Spleen (tissue), 7 donors: ENCODE measurements at regions not wholly inside any gene's neighbourhood (a gene's known extent, or its start where the extent isn't known, plus 50 kb on each side); places are given as distances from the start of the nearest gene placed in this dataset.

Experiments used
- POLR2AphosphoS5 ChIP-seq, 3 donors: sonication (generic); formaldehyde crosslinking; IDR thresholded peaks; one replicate each; pipeline ENCODE4 v1.5.1; 2017; ENCODE audit warnings: antibody characterized with exemption in 3 of 3
- TF ChIP-seq, protein P1 (sequence below), 11 experiments: fragments of 200-600 bp in 7 of 11; fragments of 450-650 bp in 4 of 11; sonication (generic) in 4 of 11; IDR thresholded peaks in 8 of 11; conservative IDR thresholded peaks in 3 of 11; 1 replicate in 7 of 11; 2 replicates in 4 of 11; pipeline versions ENCODE4 v1.4.0 to v1.8.0; 2016 to 2021; ENCODE audit warnings: antibody characterized with exemption in 11 of 11, inconsistent platforms in 4 of 11, mild to moderate bottlenecking in 1 of 11
- donor health status: DM: no; HTN: no; CAD: no; lungs with moderate emphysema.
- donor health status: DM: no; HTN: no; CAD: no.
- donor health status: DM: no; HTN: no; CAD: no.

DNA sequence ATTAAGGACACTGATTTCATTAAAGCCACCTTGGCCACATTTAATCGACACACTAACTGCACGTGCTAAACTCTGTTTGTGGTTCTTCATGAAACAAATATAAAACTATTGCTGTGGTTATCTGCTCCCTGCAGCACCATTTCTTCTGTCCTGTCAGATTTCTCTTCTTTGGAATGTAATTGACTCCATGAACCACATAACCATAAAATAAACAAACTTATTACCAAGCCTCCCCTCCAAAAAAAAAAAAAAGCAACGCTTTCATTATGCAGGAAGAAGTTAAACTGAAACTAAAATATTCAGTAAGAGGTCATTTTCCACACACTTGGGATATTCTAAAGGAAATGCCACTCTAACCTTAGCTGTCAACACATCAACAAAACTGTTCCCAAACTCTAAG, 319.1 kb upstream of the NT5E start:
- no peak for TF ChIP-seq POLR2AphosphoS5 (IDR thresholded peaks at IDR 0.05)
- TF ChIP-seq, protein P1, sequence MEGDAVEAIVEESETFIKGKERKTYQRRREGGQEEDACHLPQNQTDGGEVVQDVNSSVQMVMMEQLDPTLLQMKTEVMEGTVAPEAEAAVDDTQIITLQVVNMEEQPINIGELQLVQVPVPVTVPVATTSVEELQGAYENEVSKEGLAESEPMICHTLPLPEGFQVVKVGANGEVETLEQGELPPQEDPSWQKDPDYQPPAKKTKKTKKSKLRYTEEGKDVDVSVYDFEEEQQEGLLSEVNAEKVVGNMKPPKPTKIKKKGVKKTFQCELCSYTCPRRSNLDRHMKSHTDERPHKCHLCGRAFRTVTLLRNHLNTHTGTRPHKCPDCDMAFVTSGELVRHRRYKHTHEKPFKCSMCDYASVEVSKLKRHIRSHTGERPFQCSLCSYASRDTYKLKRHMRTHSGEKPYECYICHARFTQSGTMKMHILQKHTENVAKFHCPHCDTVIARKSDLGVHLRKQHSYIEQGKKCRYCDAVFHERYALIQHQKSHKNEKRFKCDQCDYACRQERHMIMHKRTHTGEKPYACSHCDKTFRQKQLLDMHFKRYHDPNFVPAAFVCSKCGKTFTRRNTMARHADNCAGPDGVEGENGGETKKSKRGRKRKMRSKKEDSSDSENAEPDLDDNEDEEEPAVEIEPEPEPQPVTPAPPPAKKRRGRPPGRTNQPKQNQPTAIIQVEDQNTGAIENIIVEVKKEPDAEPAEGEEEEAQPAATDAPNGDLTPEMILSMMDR (IDR thresholded peaks at IDR 0.05 in 8 of 11, conservative IDR thresholded peaks at IDR 0.05 in 3 of 11) = no peak
